SK-N-DZ (cell line): ENCODE measurements at regions not wholly inside any gene's neighbourhood (a gene's known extent, or its start where the extent isn't known, plus 50 kb on each side); places are given as distances from the start of the nearest gene placed in this dataset.

ENCODE experiments used
- DNase-seq: peaks from one replicate; pipeline ENCODE4 v3.0.0-alpha.2; 2015; ENCODE audit warnings: low spot score

- DNase-seq = no peak
Observed at GRCh38 chr2:6064757-6065156, 372.6 kb downstream of the SOX11 start.

GRCh38 chr2:6065703-6066102 is 373.5 kb downstream of the SOX11 start:
- DNase-seq = no peak

DNA sequence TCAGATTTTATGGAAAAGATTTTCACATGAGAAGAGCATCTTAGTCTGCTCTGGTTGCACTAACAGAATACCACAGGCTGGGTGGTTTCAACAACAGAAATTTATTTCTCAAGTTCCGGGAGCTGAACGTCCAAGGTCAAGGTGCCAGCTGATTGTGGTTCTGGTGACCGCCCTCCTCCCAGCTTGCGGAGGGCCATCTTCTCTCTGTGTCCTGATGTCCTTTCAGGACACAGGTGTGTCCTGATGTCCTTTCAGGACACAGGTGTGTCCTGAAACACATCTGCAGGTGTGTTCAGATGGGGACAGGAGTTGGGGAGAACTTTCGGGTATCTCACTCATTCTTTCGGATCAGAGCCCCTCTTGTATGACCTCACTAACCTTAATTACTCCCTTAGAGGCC is 374.9 kb downstream of the SOX11 start:
- DNase-seq = no peak

GRCh38 chr2:6067806-6068205 is 375.6 kb downstream of the SOX11 start:
- no peak for DNase-seq

GRCh38 chr2:6068429-6068828 is 376.2 kb downstream of the SOX11 start:
- no peak for DNase-seq

- peak; percentile 25 for DNase-seq
Observed at GRCh38 chr2:6069381-6069780, 377.2 kb downstream of the SOX11 start.

GRCh38 chr2:6071519-6071918 is 379.3 kb downstream of the SOX11 start:
- no peak for DNase-seq

DNA sequence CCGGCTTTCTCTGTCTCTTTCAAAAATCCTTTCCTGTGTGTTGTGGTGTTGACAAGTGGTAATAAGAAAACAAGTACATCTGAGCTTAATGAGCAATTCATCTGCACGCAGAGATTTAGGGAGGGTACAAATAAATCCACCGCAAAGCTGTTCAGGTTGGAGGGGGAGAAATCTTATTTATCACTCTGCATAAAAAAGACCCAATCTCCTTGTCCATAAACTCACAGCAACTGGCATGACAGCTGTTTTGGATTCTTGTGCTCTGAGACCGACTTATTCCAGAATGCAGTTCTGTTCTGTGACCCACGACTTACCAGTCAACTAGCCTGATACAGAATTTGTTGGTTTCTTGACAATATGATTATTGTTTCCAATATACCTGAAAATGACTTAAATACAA is 380.1 kb downstream of the SOX11 start:
- no peak for DNase-seq

DNA sequence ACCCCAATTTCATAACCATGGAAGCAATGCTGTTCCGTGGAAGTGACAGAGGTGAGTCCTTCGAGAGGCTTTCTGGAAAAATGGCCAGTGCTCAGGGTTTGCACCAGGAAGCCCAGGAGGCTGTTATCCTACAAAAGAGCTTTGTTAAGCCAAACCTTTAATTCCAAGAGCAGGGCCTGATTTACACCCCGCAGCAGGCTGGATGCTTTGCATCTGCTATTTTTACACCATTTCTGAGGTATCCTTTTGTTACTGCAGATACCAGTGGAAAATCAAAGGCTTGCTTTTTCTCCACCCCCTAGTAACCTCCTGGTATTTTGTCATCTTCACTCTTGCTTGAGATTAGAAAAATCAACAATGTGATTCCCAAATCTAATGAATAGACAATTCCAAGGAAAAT is 380.6 kb downstream of the SOX11 start:
- DNase-seq = no peak

GRCh38 chr2:6073191-6074088 is 381.3 kb downstream of the SOX11 start:
- DNase-seq = peak; percentile 48

DNA sequence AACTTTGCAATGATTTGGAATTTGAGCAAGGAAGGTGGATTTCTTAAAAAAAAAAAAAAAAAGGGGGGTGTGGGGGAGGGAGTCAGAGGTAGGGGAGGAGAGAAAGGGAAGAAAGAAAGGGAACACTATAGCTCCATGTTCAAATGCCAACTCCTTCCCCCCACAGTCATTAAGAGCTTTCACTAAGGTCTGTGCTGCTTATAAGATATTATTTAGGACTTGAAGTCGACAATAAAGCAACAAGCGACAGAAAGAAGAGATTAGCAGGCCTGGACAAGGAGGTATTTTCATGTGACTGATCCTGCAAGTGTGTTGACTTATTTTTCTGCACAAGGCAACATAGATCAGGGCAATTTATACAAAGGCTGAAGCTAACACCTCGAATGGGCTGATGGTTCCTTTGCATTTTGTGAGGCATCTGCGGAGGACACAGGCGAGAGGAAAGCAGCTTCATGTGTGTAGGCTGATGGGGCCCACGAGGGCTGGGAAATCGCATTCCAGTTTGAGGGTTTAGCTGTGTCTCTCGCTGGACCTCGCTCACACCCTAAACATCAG is 382.0 kb downstream of the SOX11 start:
- DNase-seq = no peak

DNA sequence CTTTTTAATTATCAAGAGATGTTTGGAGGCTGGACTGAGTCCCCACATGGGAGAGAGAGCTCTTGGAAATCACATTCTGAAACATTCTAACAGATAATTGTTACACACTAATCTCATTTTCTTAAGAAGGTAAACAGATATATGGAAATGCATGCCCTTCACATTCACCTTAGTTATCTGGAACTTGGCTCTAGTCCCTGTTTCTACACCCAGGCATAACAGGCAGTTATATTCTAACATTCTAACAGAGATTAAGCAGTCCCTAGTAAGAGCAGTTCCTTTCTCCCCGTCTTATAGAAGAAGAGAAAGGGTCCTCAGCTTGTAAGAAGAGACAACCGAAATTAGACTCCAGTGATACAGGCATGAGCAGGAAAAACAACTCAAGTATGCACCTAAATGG is 385.4 kb downstream of the SOX11 start:
- DNase-seq = no peak

DNA sequence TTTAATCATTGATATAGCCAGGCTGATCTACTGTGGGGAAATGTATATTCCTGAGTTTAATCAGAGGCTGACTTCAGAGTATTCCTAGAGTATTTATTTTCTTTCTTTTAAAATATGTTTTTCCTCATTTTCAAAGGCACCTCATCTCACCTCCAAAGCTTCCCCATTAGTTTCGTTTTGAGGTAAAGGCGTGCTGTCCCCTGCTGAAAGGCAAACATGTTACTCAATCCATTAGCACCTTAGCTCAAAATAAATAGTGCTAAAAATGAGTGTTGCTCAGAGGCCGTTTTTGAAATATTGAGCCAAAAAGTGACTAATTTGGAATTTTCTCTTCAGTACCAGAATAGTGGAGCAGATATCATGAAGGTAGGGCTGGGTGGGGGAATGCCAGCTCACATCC is 386.2 kb downstream of the SOX11 start:
- no peak for DNase-seq

GRCh38 chr2:6079405-6079804 is 387.2 kb downstream of the SOX11 start:
- DNase-seq = no peak

GRCh38 chr2:6080932-6081753 is 389.0 kb downstream of the SOX11 start:
- DNase-seq = peak; percentile 74

- peak; percentile 41 for DNase-seq
Observed at GRCh38 chr2:6081955-6082624, 389.9 kb downstream of the SOX11 start.

DNA sequence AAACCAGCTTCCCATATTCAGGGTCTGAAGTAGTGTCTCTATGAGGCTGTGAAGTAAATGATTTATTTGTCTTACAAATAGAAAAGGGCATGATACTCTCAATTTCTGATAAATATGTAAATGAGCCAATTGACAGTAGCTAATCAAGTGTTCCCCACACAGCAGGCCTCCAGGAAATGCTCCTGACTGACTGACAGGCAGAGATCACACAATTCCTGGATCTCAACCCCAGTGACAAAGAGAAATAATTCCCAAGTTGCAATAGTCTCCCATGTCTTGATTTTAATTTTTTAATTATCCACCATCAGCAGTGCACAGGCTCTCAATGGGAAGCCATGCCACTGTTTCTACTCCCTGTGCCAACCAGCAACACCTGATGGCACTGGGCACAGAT is 390.4 kb downstream of the SOX11 start:
- no peak for DNase-seq

DNA sequence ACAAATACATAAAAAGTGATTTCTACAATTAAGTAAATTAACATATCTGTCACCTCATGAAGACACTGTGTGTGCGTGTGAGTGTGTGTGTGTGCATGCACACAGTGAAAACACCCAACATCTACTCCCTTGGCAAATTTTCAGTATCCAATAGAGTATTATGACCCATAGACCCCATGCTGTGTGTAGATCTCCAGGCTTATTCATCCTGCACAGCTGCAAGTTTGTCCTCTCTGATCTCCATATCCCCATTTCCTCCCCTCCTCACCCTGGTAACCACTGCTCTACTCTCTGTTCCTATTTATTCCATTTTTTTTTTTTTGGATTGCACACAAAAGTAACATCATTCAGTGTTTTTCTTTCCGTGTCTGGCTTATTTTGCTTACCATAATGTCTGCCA is 391.0 kb downstream of the SOX11 start:
- no peak for DNase-seq

GRCh38 chr2:6089474-6089873 is 397.3 kb downstream of the SOX11 start:
- DNase-seq = no peak

DNA sequence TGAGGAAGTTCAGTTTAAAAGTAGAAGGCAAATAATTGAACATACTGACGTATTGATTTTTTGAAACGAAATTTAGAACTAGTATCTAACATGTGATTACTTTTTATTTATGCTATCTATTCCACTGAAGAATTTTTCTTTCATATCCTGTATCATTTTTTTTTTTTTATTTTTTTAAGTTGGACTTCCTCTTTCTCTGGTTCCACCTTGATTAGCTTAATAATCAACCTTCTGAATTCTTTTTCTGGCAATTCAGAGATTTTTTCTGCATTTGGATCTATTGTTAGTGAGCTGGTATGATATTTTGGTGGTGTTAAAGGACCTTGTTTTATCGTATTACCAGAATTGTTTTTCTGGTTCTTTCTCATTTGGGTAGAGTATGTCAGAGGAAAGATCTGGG is 411.2 kb downstream of the SOX11 start:
- DNase-seq = no peak

GRCh38 chr2:6103949-6104348 is 411.8 kb downstream of the SOX11 start:
- peak; percentile 26 for DNase-seq

- no peak for DNase-seq
Observed at GRCh38 chr2:6107290-6107689, 415.1 kb downstream of the SOX11 start.
